Parathyroid adenoma (tissue), 2 donors: ENCODE measurements at regions not wholly inside any gene's neighbourhood (a gene's known extent, or its start where the extent isn't known, plus 50 kb on each side); places are given as distances from the start of the nearest gene placed in this dataset.

Experiments
- H2AFZ ChIP-seq: fragments of 300-600 bp; sonication (generic); one replicate; pipeline ENCODE4 v1.7.0; 2017; ENCODE audit warnings: antibody characterized with exemption, mild to moderate bottlenecking
- H3K27ac ChIP-seq: fragments of 300-600 bp; sonication (generic); one replicate; pipeline ENCODE4 v1.7.0; 2017
- H3K27me3 ChIP-seq: fragments of 300-600 bp; sonication (generic); one replicate; pipeline ENCODE4 v1.7.0; 2017; ENCODE audit warnings: low read length; ENCODE audit not compliant: control insufficient read depth, insufficient read depth
- H3K36me3 ChIP-seq: fragments of 300-600 bp; sonication (generic); one replicate; pipeline ENCODE4 v1.7.0; 2017; ENCODE audit warnings: low read length; ENCODE audit not compliant: control insufficient read depth, insufficient read depth
- H3K4me1 ChIP-seq: fragments of 300-600 bp; sonication (generic); one replicate; pipeline ENCODE4 v1.7.0; 2017; ENCODE audit warnings: control low read depth
- H3K4me2 ChIP-seq: fragments of 300-600 bp; sonication (generic); one replicate; pipeline ENCODE4 v1.7.0; 2017; ENCODE audit warnings: low read length
- H3K4me3 ChIP-seq: fragments of 300-600 bp; sonication (generic); one replicate; pipeline ENCODE4 v1.7.0; 2017; ENCODE audit warnings: low read depth, low read length
- H3K79me2 ChIP-seq: fragments of 300-600 bp; sonication (generic); one replicate; pipeline ENCODE4 v1.7.0; 2017; ENCODE audit warnings: control low read depth
- H3K9ac ChIP-seq: fragments of 300-600 bp; sonication (generic); one replicate; pipeline ENCODE4 v1.7.0; 2017; ENCODE audit warnings: mild to moderate bottlenecking
- H3K9me3 ChIP-seq: fragments of 300-600 bp; sonication (generic); one replicate; pipeline ENCODE4 v1.7.0; 2017; ENCODE audit warnings: low read length; ENCODE audit not compliant: control insufficient read depth
- TF ChIP-seq, protein P1 (sequence below): fragments of 300-600 bp; sonication (generic); IDR thresholded peaks from one replicate; pipeline ENCODE4 v1.7.0; 2017; ENCODE audit warnings: antibody characterized with exemption, mild to moderate bottlenecking
- donor health status: primary hyperparathyroidism.

DNA sequence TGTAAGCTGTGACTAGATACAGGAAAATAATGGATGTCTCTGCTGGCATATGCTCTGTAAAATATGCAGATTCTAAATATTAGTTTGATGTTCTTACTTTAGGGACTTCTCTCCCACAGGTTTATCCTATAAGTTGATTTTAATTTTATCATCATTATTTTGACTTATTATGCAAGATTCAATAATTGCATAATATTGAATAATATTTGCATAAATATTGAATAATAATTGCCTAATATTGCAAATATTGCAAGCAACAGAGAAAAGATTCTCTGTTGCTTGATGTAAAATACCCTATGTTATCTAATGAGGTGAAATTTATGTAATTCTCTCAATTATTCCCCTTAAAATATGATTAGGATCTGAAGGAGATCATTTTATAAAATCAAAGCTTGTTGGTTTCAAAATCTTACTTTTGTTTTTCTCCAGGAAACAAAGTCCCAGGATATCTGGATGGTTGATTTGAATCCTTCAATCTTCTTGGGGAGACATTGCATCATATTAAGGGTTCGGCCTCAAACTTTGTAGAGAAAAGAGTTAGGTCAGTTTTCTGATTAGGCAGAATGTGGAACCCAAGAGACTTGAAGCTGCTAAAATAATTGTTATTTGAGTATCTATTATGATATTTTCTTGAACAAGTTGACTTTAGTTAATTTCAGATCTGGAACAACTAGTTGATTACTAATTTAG, 92.8 kb upstream of the MTPN start:
- H3K79me2 ChIP-seq: no peaks in the 10 kb centered on the region
- H3K4me2 ChIP-seq: no peak overlapping the region
- no peak overlapping the region for H3K9ac ChIP-seq
- H3K9me3 ChIP-seq: no peaks in the 10 kb centered on the region
- no peaks in the 10 kb centered on the region for H3K36me3 ChIP-seq
- TF ChIP-seq, protein P1, sequence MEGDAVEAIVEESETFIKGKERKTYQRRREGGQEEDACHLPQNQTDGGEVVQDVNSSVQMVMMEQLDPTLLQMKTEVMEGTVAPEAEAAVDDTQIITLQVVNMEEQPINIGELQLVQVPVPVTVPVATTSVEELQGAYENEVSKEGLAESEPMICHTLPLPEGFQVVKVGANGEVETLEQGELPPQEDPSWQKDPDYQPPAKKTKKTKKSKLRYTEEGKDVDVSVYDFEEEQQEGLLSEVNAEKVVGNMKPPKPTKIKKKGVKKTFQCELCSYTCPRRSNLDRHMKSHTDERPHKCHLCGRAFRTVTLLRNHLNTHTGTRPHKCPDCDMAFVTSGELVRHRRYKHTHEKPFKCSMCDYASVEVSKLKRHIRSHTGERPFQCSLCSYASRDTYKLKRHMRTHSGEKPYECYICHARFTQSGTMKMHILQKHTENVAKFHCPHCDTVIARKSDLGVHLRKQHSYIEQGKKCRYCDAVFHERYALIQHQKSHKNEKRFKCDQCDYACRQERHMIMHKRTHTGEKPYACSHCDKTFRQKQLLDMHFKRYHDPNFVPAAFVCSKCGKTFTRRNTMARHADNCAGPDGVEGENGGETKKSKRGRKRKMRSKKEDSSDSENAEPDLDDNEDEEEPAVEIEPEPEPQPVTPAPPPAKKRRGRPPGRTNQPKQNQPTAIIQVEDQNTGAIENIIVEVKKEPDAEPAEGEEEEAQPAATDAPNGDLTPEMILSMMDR: no peak
- H2AFZ ChIP-seq: no peak overlapping the region
- no peak overlapping the region for H3K4me3 ChIP-seq
- H3K27ac ChIP-seq: no peak overlapping the region
- no peaks in the 10 kb centered on the region for H3K4me1 ChIP-seq
- H3K27me3 ChIP-seq: no peaks in the 10 kb centered on the region

DNA sequence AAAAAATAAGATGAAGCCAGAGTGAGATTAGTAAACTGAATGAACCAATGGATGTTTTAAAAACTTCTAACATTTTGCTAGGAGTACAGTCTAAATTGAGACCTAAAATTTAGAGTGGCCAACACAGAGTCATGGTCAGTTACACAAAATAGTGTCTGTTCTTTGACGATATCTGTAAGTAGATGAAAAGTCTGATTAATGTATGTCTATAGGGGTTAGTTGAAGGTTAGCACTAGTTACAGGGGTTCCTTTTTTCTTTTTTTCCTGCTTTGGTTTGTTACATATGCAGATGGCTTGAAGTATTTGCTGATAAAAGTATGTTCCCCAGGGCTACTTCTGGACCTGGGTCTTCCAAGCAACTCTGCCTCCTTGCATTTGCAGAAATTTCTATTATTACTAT, 90.1 kb upstream of the MTPN start:
- TF ChIP-seq, protein P1: no peak
- H3K4me3 ChIP-seq: no peak overlapping the region
- no peaks in the 10 kb centered on the region for H3K79me2 ChIP-seq
- no peak overlapping the region for H3K9ac ChIP-seq
- H3K9me3 ChIP-seq: no peaks in the 10 kb centered on the region
- H3K4me2 ChIP-seq: no peak overlapping the region
- no peaks in the 10 kb centered on the region for H3K36me3 ChIP-seq
- H3K27ac ChIP-seq: no peak overlapping the region
- no peaks in the 10 kb centered on the region for H3K4me1 ChIP-seq
- no peak overlapping the region for H2AFZ ChIP-seq
- no peaks in the 10 kb centered on the region for H3K27me3 ChIP-seq

DNA sequence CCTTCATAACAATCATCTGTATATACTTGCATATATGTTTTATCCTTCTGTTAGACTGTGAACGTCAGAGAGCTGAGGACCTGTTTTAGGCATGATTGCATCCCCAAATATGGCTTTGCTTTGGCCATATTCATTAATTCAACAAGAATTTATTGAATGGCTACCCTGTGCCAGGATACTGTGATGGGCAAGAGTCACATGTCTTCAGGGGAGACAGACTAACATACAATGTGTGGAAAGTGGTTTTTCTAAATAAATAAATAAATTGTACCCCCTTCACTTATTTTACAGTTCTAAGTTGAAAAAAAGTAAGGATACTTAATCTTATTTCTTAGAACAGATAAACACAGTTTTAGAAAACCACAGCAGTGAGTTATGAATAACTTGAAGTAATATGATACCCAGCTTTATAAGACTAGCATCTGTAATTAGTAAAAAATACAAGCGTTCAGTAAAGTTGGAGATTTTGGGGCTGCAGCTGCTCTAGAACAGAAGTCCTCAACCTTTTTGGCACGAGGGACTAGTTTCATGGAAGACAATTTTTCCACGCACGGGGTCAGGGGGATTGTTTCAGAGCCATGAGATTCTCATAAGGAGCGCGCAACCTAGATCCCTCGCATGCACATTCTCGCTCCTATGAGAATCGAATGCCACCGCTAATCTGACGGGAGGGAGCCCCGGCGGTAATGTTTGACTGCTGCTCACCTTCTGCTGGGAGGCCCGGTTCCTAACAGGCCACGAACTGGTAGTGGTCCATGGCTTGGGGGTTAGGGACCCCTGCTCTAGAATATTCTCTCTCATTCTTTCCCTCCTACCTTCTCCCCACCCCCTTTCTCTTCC, 89.4 kb upstream of the MTPN start:
- no peak overlapping the region for H3K4me3 ChIP-seq
- H3K4me2 ChIP-seq: no peak overlapping the region
- no peak overlapping the region for H3K9ac ChIP-seq
- no peak overlapping the region for H2AFZ ChIP-seq
- TF ChIP-seq, protein P1: no peak
- no peaks in the 10 kb centered on the region for H3K36me3 ChIP-seq
- no peaks in the 10 kb centered on the region for H3K27me3 ChIP-seq
- no peak overlapping the region for H3K27ac ChIP-seq
- no peaks in the 10 kb centered on the region for H3K9me3 ChIP-seq
- H3K79me2 ChIP-seq: no peaks in the 10 kb centered on the region
- H3K4me1 ChIP-seq: no peaks in the 10 kb centered on the region

DNA sequence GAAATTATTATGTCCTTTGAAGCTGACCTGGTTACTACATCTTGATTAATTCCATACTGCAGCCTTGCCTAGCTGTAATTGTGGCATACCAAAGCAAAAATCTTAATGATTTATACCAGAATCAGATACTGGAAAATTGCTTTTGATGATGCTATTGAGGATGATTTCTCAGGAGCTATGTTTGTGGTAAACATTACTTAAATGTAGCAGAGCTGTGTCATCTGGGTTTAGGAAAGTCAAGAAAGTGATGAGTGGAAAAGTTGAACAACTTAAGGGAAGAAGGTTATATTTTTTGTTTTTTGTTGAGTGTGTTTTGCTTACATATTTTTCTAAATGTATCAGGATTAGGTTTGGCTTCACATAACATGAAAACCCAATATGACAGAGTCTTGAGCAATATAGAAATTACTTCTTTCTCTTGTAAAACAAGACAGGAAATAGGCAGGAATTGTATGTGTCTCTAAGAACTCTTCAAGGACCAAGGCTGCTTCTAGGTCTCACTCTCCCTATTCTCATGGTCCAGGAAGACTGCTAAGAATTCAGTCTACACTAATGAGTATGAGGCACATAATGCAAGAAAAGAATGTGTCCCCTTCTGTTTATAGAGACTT, 87.6 kb upstream of the MTPN start:
- Histone ChIP-seq H3K79me2 (no peaks in the 10 kb centered on the region), H3K27me3 (no peaks in the 10 kb centered on the region), H3K4me1 (no peaks in the 10 kb centered on the region), H3K9ac (no peak overlapping the region), H3K36me3 (no peaks in the 10 kb centered on the region), H3K9me3 (no peaks in the 10 kb centered on the region), H2AFZ (no peak overlapping the region), H3K4me3 (no peak overlapping the region), H3K27ac (no peak overlapping the region), H3K4me2 (no peak overlapping the region)
- TF ChIP-seq, protein P1: no peak
